Adrenal gland (tissue), 9 donors: ENCODE measurements at regions not wholly inside any gene's neighbourhood (a gene's known extent, or its start where the extent isn't known, plus 50 kb on each side); places are given as distances from the start of the nearest gene placed in this dataset.

Source experiments
- DNase-seq, 7 donors: peaks; one replicate each; pipeline ENCODE4 v3.0.0-alpha.2; 2019 to 2020
- H3K27ac ChIP-seq, 5 donors: fragments of 200-600 bp; sonication (generic) in 4 of 5; 1 replicate in 3 of 5; 2 replicates in 2 of 5; pipeline versions ENCODE4 v1.5.1 to v1.8.0; 2016 to 2020; ENCODE audit warnings: mild to moderate bottlenecking in 1 of 5
- H3K27me3 ChIP-seq: fragments of 200-600 bp; 2 replicates; pipeline ENCODE4 v1.8.0; 2021
- H3K36me3 ChIP-seq, 2 donors: fragments of 200-600 bp; replicated peaks in 1 of 2; 1 replicate in 1 of 2; 2 replicates in 1 of 2; pipeline versions ENCODE4 v1.5.1 to v1.8.0; 2018 to 2022
- H3K4me1 ChIP-seq, 2 donors: fragments of 200-600 bp; replicated peaks in 1 of 2; 1 replicate in 1 of 2; 2 replicates in 1 of 2; pipeline versions ENCODE4 v1.5.1 to v1.8.0; 2018 to 2021
- H3K4me3 ChIP-seq, 4 donors: fragments of 200-600 bp; sonication (generic) in 3 of 4; one replicate each; pipeline ENCODE4 v1.5.1; 2016 to 2018
- H3K9me3 ChIP-seq, 3 donors: fragments of 200-600 bp; sonication (generic) in 1 of 3; replicated peaks in 1 of 3; 1 replicate in 2 of 3; 2 replicates in 1 of 3; pipeline versions ENCODE4 v1.5.1 to v1.8.0; 2016 to 2021
- POLR2A ChIP-seq, 2 donors: fragments of 450-650 bp; IDR thresholded peaks; one replicate each; pipeline ENCODE4 v1.6.1; 2017; ENCODE audit warnings: antibody characterized with exemption in 2 of 2, mild to moderate bottlenecking in 2 of 2, moderate library complexity in 1 of 2
- WGBS, 4 donors: extraction: QIAGEN DNeasy Blood & Tissue Kit in 2 of 4; methylation state at CpG; one replicate each; pipeline versions ENCODE4 v1.1.5 to v1.1.7; 2013 to 2017; 5-methylcytosine and 5-hydroxymethylcytosine counted together
- intact Hi-C, 2 donors: fragments of 100-400 bp; cut with DNase I; formaldehyde crosslinking; loops; one replicate each; pipeline versions ENCODE4 v1.14.1 to v1.15.0; 2022 to 2023
- TF ChIP-seq, protein P1 (sequence below), 6 experiments: fragments of 450-650 bp in 4 of 6; fragments of 200-600 bp in 2 of 6; sonication (generic) in 1 of 6; IDR thresholded peaks; 1 replicate in 5 of 6; 2 replicates in 1 of 6; pipeline versions ENCODE4 v1.5.1 to v1.8.0; 2016 to 2021; ENCODE audit warnings: antibody characterized with exemption in 6 of 6, mild to moderate bottlenecking in 2 of 6, moderate library complexity in 1 of 6
- donor health status: healthy with polysubstance abuse.
- donor health status: Bipolar disorder and iron deficiency.
- donor health status: DM: yes; HTN: yes; CAD: no.
- donor health status: DM: no; HTN: no; CAD: no.
- donor health status: DM: no; HTN: no; CAD: no.

DNA sequence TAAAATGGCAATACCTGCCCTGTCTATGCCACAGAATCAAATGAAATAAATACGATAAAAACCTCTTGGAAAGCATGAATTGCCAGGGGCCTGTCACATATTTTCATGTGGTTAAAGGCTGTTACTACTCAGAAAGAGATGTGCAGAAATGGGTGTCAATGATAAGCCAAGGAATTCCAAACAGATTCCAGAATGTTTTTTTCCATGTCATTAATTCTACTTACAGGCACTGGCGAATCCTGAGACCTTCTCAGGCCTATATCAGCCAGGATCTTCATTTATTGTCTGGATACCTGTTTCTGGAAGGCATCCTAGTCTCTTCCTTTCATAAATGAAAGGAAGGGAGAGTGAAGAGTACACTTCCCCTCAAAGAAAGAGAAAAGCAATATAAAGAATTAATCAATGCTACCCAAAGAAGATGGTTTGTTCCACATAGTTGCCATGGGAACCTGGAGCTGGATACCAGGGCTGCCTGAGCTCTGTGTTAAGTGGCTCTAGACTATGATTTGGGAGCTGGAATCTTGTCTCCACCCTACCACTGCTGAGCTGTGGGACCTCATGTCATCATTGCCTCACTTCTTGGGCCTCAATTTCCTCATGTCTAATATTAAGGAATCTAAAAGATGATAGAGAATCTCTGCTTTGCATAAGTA lies 335.1 kb upstream of the SKOR2 start:
- no peaks in the 10 kb centered on the region for H3K4me1 ChIP-seq
- WGBS, 4 donors, result 74 to 88% (median 84%) methylated on average over 2 of the region's 2 CpGs
- H3K36me3 ChIP-seq, result no peaks in the 10 kb centered on the region
- no peak for DNase-seq
- no peak overlapping the region for H3K4me3 ChIP-seq
- intact Hi-C loops, result no loop called here
- no peak overlapping the region for H3K27ac ChIP-seq
- H3K9me3 ChIP-seq, result no peaks in the 10 kb centered on the region
- no peaks in the 10 kb centered on the region for H3K27me3 ChIP-seq
- no peak for TF ChIP-seq POLR2A (IDR thresholded peaks at IDR 0.05)
- TF ChIP-seq, protein P1, sequence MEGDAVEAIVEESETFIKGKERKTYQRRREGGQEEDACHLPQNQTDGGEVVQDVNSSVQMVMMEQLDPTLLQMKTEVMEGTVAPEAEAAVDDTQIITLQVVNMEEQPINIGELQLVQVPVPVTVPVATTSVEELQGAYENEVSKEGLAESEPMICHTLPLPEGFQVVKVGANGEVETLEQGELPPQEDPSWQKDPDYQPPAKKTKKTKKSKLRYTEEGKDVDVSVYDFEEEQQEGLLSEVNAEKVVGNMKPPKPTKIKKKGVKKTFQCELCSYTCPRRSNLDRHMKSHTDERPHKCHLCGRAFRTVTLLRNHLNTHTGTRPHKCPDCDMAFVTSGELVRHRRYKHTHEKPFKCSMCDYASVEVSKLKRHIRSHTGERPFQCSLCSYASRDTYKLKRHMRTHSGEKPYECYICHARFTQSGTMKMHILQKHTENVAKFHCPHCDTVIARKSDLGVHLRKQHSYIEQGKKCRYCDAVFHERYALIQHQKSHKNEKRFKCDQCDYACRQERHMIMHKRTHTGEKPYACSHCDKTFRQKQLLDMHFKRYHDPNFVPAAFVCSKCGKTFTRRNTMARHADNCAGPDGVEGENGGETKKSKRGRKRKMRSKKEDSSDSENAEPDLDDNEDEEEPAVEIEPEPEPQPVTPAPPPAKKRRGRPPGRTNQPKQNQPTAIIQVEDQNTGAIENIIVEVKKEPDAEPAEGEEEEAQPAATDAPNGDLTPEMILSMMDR (IDR thresholded peaks at IDR 0.05), result no peak

DNA sequence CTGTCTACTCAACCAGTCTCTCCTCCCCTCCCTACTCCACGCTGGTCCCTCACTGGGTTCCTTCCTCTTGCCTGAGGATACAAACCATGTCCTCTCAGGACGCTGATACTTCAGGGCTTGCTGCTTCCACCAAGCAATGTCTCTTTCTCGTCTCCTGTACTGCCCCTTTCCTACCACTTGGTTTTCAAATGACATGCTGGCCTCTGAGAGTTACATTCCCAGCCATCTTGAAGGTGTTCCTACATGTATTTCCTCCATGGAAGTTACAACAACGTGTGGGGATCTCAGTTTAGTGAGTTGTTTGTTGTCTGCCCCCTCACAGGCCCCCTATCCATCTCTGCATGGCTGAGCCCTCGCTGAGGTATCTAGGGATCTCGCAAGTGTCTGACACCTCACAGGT lies 334.5 kb upstream of the SKOR2 start:
- Histone ChIP-seq H3K9me3 (no peaks in the 10 kb centered on the region), H3K4me3 (no peak overlapping the region), H3K27ac (no peak overlapping the region), H3K36me3 (no peaks in the 10 kb centered on the region), H3K4me1 (no peaks in the 10 kb centered on the region), H3K27me3 (no peaks in the 10 kb centered on the region)
- DNase-seq, result no peak
- 59 to 77% (median 68%) methylated on average over 6 of the region's 6 CpGs for WGBS, 4 donors
- intact Hi-C loops, result no loop called here
- TF ChIP-seq, protein P1 (IDR thresholded peaks at IDR 0.05), result no peak
- no peak for TF ChIP-seq POLR2A (IDR thresholded peaks at IDR 0.05)

GRCh38 chr18:47585136-47585535 lies 333.7 kb upstream of the SKOR2 start:
- intact Hi-C loops, result no loop called here
- H3K36me3 ChIP-seq, result no peaks in the 10 kb centered on the region
- no peaks in the 10 kb centered on the region for H3K9me3 ChIP-seq
- H3K4me1 ChIP-seq, result no peaks in the 10 kb centered on the region
- WGBS, 4 donors, result 54 to 88% (median 71%) methylated on average over 3 to 5 of the region's 5 CpGs
- no peaks in the 10 kb centered on the region for H3K27me3 ChIP-seq
- no peak for DNase-seq
- no peak overlapping the region for H3K4me3 ChIP-seq
- TF ChIP-seq, protein P1 (IDR thresholded peaks at IDR 0.05), result no peak
- TF ChIP-seq POLR2A (IDR thresholded peaks at IDR 0.05), result no peak
- no peak overlapping the region for H3K27ac ChIP-seq

DNA sequence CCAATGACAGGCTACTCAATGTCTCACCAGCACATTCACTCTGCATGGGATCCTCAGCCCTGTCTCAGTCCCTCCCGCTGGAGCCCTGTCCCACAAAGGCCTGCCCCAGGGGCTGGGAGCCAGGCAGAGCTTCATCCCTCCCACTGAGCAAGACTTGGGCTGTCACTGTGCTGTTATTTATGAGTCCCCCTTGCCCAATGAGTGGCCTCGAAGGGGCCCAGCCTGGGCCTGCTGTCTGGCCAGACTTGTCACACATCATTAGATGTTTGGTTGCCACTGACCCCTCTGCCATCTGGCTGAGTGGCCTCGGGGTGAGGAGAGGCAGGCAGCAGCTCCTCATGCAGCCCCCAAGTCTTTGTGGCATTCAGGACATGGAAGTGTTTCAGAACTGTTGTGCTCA lies 330.6 kb upstream of the SKOR2 start:
- H3K4me1 ChIP-seq, result no peaks in the 10 kb centered on the region
- no peaks in the 10 kb centered on the region for H3K9me3 ChIP-seq
- 25 to 52% (median 39%) methylated on average over 2 to 3 of the region's 3 CpGs for WGBS, 4 donors
- H3K36me3 ChIP-seq, result no peaks in the 10 kb centered on the region
- H3K27ac ChIP-seq, result no peak overlapping the region
- no peak for DNase-seq
- no peak overlapping the region for H3K4me3 ChIP-seq
- no peak for TF ChIP-seq POLR2A (IDR thresholded peaks at IDR 0.05)
- TF ChIP-seq, protein P1 (IDR thresholded peaks at IDR 0.05), result no peak
- intact Hi-C loops, result no loop called here
- no peaks in the 10 kb centered on the region for H3K27me3 ChIP-seq
